ENCODE measurements at regions not wholly inside any gene's neighbourhood (a gene's known extent, or its start where the extent isn't known, plus 50 kb on each side); places are given as distances from the start of the nearest gene placed in this dataset.

DNA sequence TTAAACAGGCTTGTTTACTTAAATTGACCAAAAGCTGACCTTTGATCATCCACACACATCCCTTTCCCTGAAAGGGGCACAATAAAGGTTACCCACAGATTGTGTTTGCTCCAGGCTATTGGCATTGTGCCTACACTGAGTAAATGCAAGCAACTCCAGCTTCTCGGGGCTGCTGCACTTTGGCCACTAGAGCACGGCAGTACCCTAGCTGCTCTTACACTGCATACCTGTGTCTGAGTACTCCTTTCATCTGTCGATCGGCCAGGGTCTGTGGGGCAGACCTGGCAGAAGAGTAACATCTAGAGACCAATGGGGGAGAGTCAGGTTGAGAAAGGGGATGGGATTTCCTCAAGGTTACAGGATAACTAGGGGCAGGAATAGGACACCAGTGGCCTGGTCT is 281.9 kb upstream of the NMUR2 start:
- H3K4me1 ChIP-seq (ENCODE audit: control insufficient read depth, insufficient read depth, low read length), result no peaks in the 10 kb centered on the region
- H3K27ac Mint-ChIP-seq, result no peak overlapping the region

GRCh38 chr5:152688561-152689249 is 283.6 kb upstream of the NMUR2 start:
- Mint-ChIP-seq H3K36me3 (no peaks in the 10 kb centered on the region), H3K4me3 (no peak overlapping the region), H3K27ac (no peak overlapping the region), H3K4me1 (no peaks in the 10 kb centered on the region), H3K27me3 (ENCODE audit: low read depth in 2 of 2) (no peaks in the 10 kb centered on the region), H3K9me3 (peaks cover 7 to 15% of the 10 kb centered on the region in 2 donors)
- ATAC-seq, result no peak
- 90% methylated on average over 3 of the region's 3 CpGs for WGBS (ENCODE audit: insufficient coverage)
- TF ChIP-seq, protein P1, sequence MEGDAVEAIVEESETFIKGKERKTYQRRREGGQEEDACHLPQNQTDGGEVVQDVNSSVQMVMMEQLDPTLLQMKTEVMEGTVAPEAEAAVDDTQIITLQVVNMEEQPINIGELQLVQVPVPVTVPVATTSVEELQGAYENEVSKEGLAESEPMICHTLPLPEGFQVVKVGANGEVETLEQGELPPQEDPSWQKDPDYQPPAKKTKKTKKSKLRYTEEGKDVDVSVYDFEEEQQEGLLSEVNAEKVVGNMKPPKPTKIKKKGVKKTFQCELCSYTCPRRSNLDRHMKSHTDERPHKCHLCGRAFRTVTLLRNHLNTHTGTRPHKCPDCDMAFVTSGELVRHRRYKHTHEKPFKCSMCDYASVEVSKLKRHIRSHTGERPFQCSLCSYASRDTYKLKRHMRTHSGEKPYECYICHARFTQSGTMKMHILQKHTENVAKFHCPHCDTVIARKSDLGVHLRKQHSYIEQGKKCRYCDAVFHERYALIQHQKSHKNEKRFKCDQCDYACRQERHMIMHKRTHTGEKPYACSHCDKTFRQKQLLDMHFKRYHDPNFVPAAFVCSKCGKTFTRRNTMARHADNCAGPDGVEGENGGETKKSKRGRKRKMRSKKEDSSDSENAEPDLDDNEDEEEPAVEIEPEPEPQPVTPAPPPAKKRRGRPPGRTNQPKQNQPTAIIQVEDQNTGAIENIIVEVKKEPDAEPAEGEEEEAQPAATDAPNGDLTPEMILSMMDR (IDR thresholded peaks at IDR 0.05), result no peak
- DNase-seq, result no peak
- Histone ChIP-seq H3K4me3 (ENCODE audit: low read length) (no peak overlapping the region), H3K36me3 (ENCODE audit: control insufficient read depth, insufficient read depth, low read length) (no peaks in the 10 kb centered on the region), H3K4me1 (ENCODE audit: control insufficient read depth, insufficient read depth, low read length) (no peaks in the 10 kb centered on the region), H3K27me3 (ENCODE audit: control insufficient read depth, insufficient read depth, low read length) (no peaks in the 10 kb centered on the region), H3K9me3 (ENCODE audit: control insufficient read depth, insufficient read depth, low read length) (no peaks in the 10 kb centered on the region), H3K27ac (ENCODE audit: low read length) (no peak overlapping the region)
- intact Hi-C loops (cut with micrococcal nuclease), result no loop called here

More for the DNA sequence above, 281.9 kb upstream of the NMUR2 start:
- DNase-seq (no peak), ATAC-seq (no peak)
- TF ChIP-seq, protein P1 (IDR thresholded peaks at IDR 0.05), result no peak
- Mint-ChIP-seq H3K36me3 (no peaks in the 10 kb centered on the region), H3K4me3 (no peak overlapping the region), H3K4me1 (no peaks in the 10 kb centered on the region), H3K27me3 (ENCODE audit: low read depth in 2 of 2) (no peaks in the 10 kb centered on the region), H3K9me3 (peaks cover 7 to 15% of the 10 kb centered on the region in 2 donors)
- Histone ChIP-seq H3K27ac (ENCODE audit: low read length) (no peak overlapping the region), H3K27me3 (ENCODE audit: control insufficient read depth, insufficient read depth, low read length) (no peaks in the 10 kb centered on the region), H3K9me3 (ENCODE audit: control insufficient read depth, insufficient read depth, low read length) (no peaks in the 10 kb centered on the region), H3K36me3 (ENCODE audit: control insufficient read depth, insufficient read depth, low read length) (no peaks in the 10 kb centered on the region), H3K4me3 (ENCODE audit: low read length) (no peak overlapping the region)
- intact Hi-C loops (cut with micrococcal nuclease), result no loop called here
- 84% methylated on average over 4 of the region's 4 CpGs for WGBS (ENCODE audit: insufficient coverage)

GRCh38 chr5:152689250-152689711 is 284.2 kb upstream of the NMUR2 start:
- no peaks in the 10 kb centered on the region for H3K9me3 ChIP-seq (ENCODE audit: control insufficient read depth, insufficient read depth, low read length)
- 69% methylated on average over 5 of the region's 5 CpGs for WGBS (ENCODE audit: insufficient coverage)
- Mint-ChIP-seq H3K27ac (no peak overlapping the region), H3K27me3 (ENCODE audit: low read depth in 2 of 2) (no peaks in the 10 kb centered on the region), H3K9me3 (peaks cover 7 to 15% of the 10 kb centered on the region in 2 donors), H3K36me3 (no peaks in the 10 kb centered on the region), H3K4me3 (no peak overlapping the region), H3K4me1 (no peaks in the 10 kb centered on the region)
- ATAC-seq (no peak), DNase-seq (no peak)
- no peaks in the 10 kb centered on the region for H3K4me1 ChIP-seq (ENCODE audit: control insufficient read depth, insufficient read depth, low read length)
- no peak overlapping the region for H3K4me3 ChIP-seq (ENCODE audit: low read length)
- intact Hi-C loops (cut with micrococcal nuclease), result no loop called here
- no peak overlapping the region for H3K27ac ChIP-seq (ENCODE audit: low read length)
- TF ChIP-seq, protein P1 (IDR thresholded peaks at IDR 0.05), result no peak
- no peaks in the 10 kb centered on the region for H3K36me3 ChIP-seq (ENCODE audit: control insufficient read depth, insufficient read depth, low read length)
- H3K27me3 ChIP-seq (ENCODE audit: control insufficient read depth, insufficient read depth, low read length), result no peaks in the 10 kb centered on the region

DNA sequence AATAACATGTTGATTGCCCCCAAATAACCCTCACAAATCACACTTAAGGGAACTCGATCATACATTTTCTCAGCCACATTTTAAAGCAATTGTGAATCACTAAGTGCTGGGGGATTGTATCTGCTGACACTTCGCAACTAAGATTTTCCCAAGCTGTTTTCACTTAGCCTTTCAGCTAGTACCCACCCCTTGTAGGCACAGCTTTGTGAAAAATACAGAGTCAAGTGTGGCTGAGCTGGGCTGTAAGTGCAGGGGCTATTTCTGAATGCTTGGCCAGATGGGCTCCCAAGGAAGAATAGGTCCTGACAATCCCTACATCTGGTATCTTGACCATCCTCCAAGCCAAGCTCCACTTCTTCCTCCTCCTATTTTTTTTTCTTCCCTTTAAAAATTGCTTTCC is 289.2 kb upstream of the NMUR2 start:
- Mint-ChIP-seq H3K4me3 (no peak overlapping the region), H3K27ac (no peak overlapping the region), H3K27me3 (ENCODE audit: low read depth in 2 of 2) (no peaks in the 10 kb centered on the region), H3K9me3 (peaks cover 6 to 13% of the 10 kb centered on the region in 2 donors), H3K36me3 (no peaks in the 10 kb centered on the region), H3K4me1 (no peaks in the 10 kb centered on the region)
- 50% methylated on average over 2 of the region's 2 CpGs for WGBS (ENCODE audit: insufficient coverage)
- H3K9me3 ChIP-seq (ENCODE audit: control insufficient read depth, insufficient read depth, low read length), result no peaks in the 10 kb centered on the region
- H3K4me1 ChIP-seq (ENCODE audit: control insufficient read depth, insufficient read depth, low read length), result no peaks in the 10 kb centered on the region
- intact Hi-C loops (cut with micrococcal nuclease), result no loop called here
- no peak for ATAC-seq
- no peak overlapping the region for H3K27ac ChIP-seq (ENCODE audit: low read length)
- no peaks in the 10 kb centered on the region for H3K27me3 ChIP-seq (ENCODE audit: control insufficient read depth, insufficient read depth, low read length)
- DNase-seq, result no peak
- H3K36me3 ChIP-seq (ENCODE audit: control insufficient read depth, insufficient read depth, low read length), result no peaks in the 10 kb centered on the region
- no peak overlapping the region for H3K4me3 ChIP-seq (ENCODE audit: low read length)
- TF ChIP-seq, protein P1 (IDR thresholded peaks at IDR 0.05), result no peak

All from natural killer cell (primary cell).